ENCODE measurements at regions not wholly inside any gene's neighbourhood (a gene's known extent, or its start where the extent isn't known, plus 50 kb on each side); places are given as distances from the start of the nearest gene placed in this dataset.
"Not testable (repeated sequence)": the region's sequence is repeated elsewhere in the genome, so short reads cannot be mapped to it uniquely, and the experiment has no call there.

GRCh38 chr4:132694775-132695174 lies 454.3 kb upstream of the PCDH10 start:
- Histone ChIP-seq H3K27me3 (no peaks in the 10 kb centered on the region), H3K4me1 (no peaks in the 10 kb centered on the region), H3K9me3 (no peaks in the 10 kb centered on the region), H3K4me3 (no peak overlapping the region), H3K27ac (no peak overlapping the region), H3K36me3 (no peaks in the 10 kb centered on the region)
- no peak for DNase-seq
- TF ChIP-seq CTCF (IDR thresholded peaks at IDR 0.05) (no peak), POLR2A (IDR thresholded peaks at IDR 0.05) (no peak)
- intact Hi-C loops (cut with DNase I): no loop called here

- H3K9me3 ChIP-seq; H3K4me1 ChIP-seq; H3K27me3 ChIP-seq; H3K4me3 ChIP-seq; H3K36me3 ChIP-seq; H3K27ac ChIP-seq; intact Hi-C loops (cut with DNase I); DNase-seq: not testable (repeated sequence)
- WGBS, 2 donors: 63 to 65% methylated on average over 4 of the region's 4 CpGs
Observed at GRCh38 chr4:132697505-132697904, 451.6 kb upstream of the PCDH10 start.

GRCh38 chr4:132707955-132708354 lies 441.1 kb upstream of the PCDH10 start:
- intact Hi-C loops (cut with DNase I): no loop called here
- H3K4me1 ChIP-seq: no peaks in the 10 kb centered on the region
- no peak overlapping the region for H3K4me3 ChIP-seq
- WGBS, 2 donors: 28 to 45% methylated on average over 2 of the region's 2 CpGs
- no peaks in the 10 kb centered on the region for H3K27me3 ChIP-seq
- no peak for TF ChIP-seq CTCF (IDR thresholded peaks at IDR 0.05)
- TF ChIP-seq POLR2A (IDR thresholded peaks at IDR 0.05): no peak
- no peaks in the 10 kb centered on the region for H3K36me3 ChIP-seq
- H3K9me3 ChIP-seq: no peaks in the 10 kb centered on the region
- no peak for DNase-seq
- no peak overlapping the region for H3K27ac ChIP-seq

GRCh38 chr4:132709056-132709455 lies 440.0 kb upstream of the PCDH10 start:
- Histone ChIP-seq H3K27ac (no peak overlapping the region), H3K36me3 (no peaks in the 10 kb centered on the region), H3K4me1 (no peaks in the 10 kb centered on the region), H3K27me3 (no peaks in the 10 kb centered on the region), H3K9me3 (no peaks in the 10 kb centered on the region), H3K4me3 (no peak overlapping the region)
- TF ChIP-seq CTCF (IDR thresholded peaks at IDR 0.05) (no peak), POLR2A (IDR thresholded peaks at IDR 0.05) (no peak)
- intact Hi-C loops (cut with DNase I): no loop called here
- WGBS, 2 donors: 27 to 30% methylated on average over 1 of the region's 1 CpG
- no peak for DNase-seq

GRCh38 chr4:132710971-132711370 lies 438.1 kb upstream of the PCDH10 start:
- no peaks in the 10 kb centered on the region for H3K4me1 ChIP-seq
- DNase-seq: no peak
- TF ChIP-seq POLR2A (IDR thresholded peaks at IDR 0.05): no peak
- TF ChIP-seq CTCF (IDR thresholded peaks at IDR 0.05): no peak
- no peak overlapping the region for H3K27ac ChIP-seq
- WGBS, 2 donors: 40 to 58% methylated on average over 2 of the region's 2 CpGs
- intact Hi-C loops (cut with DNase I): no loop called here
- no peaks in the 10 kb centered on the region for H3K9me3 ChIP-seq
- no peaks in the 10 kb centered on the region for H3K36me3 ChIP-seq
- no peaks in the 10 kb centered on the region for H3K27me3 ChIP-seq
- no peak overlapping the region for H3K4me3 ChIP-seq

- intact Hi-C loops (cut with DNase I): no loop called here
- no peak for TF ChIP-seq POLR2A (IDR thresholded peaks at IDR 0.05)
- no peak for TF ChIP-seq CTCF (IDR thresholded peaks at IDR 0.05)
- no peak overlapping the region for H3K4me3 ChIP-seq
- H3K27ac ChIP-seq: no peak overlapping the region
- H3K36me3 ChIP-seq: no peaks in the 10 kb centered on the region
- WGBS, 2 donors: 50 to 76% methylated on average over 1 to 3 of the region's 3 CpGs
- H3K27me3 ChIP-seq: no peaks in the 10 kb centered on the region
- H3K4me1 ChIP-seq: no peaks in the 10 kb centered on the region
- H3K9me3 ChIP-seq: no peaks in the 10 kb centered on the region
- DNase-seq: no peak
Observed at GRCh38 chr4:132737344-132737743, 411.8 kb upstream of the PCDH10 start.

Measured in esophagus squamous epithelium (tissue), 5 donors.